IMR-90 (cell line): ENCODE measurements at regions not wholly inside any gene's neighbourhood (a gene's known extent, or its start where the extent isn't known, plus 50 kb on each side); places are given as distances from the start of the nearest gene placed in this dataset.

Experiments
- ATAC-seq: fragments of 200-7000 bp; cut with Tn5 transposase; 2 replicates; pipeline ENCODE4 v1.9.1; 2020; ENCODE audit warnings: low read depth, mild to moderate bottlenecking, moderate library complexity
- BruUV-seq: library from RNA; stranded (reverse); fragments of 400-500 nt; replicated peaks from 2 replicates; lab custom pipeline; 2021; lab: Mats Ljungman, UMichigan
- CTCF ChIA-PET: fragments of 300-600 bp; formaldehyde crosslinking; extraction: SDS; loops from one replicate; lab custom pipeline; 2021; ENCODE audit warnings: antibody characterized with exemption; lab: Yijun Ruan, JAX
- POLR2A ChIA-PET: fragments of 300-600 bp; sonication (Branson Sonifier 250); formaldehyde crosslinking; loops from one replicate; lab custom pipeline; 2022; ENCODE audit warnings: antibody characterized with exemption; ENCODE audit not compliant: unreplicated experiment; lab: Charles Lee
- DNase-seq: peaks from one replicate; pipeline ENCODE4 v3.0.0; 2013
- H2AFZ ChIP-seq: replicated peaks from 2 replicates; pipeline ENCODE3; 2013; ENCODE audit warnings: low read length, mild to moderate bottlenecking; ENCODE audit not compliant: poor library complexity
- H2AK5ac ChIP-seq: 2 replicates; pipeline ENCODE4 v1.6.1; 2013; ENCODE audit warnings: low read depth, low read length, inconsistent platforms
- H2AK9ac ChIP-seq: replicated peaks from 2 replicates; pipeline ENCODE3; 2013; ENCODE audit warnings: mild to moderate bottlenecking, low read depth, low read length, moderate library complexity; ENCODE audit not compliant: poor library complexity
- H2BK120ac ChIP-seq: 2 replicates; pipeline ENCODE4 v1.6.1; 2013; ENCODE audit warnings: low read depth, low read length, inconsistent platforms
- H2BK15ac ChIP-seq: 3 replicates; pipeline ENCODE4 v1.6.1; 2013; ENCODE audit warnings: low read depth, low read length, inconsistent platforms
- H2BK20ac ChIP-seq: 2 replicates; pipeline ENCODE4 v1.6.1; 2013; ENCODE audit warnings: low read depth, mild to moderate bottlenecking, inconsistent platforms, low read length, moderate library complexity
- H2BK5ac ChIP-seq: 2 replicates; pipeline ENCODE4 v1.6.1; 2013; ENCODE audit warnings: mild to moderate bottlenecking, low read depth, low read length, inconsistent platforms; ENCODE audit not compliant: poor library complexity, severe bottlenecking
- H3K14ac ChIP-seq: replicated peaks from 2 replicates; pipeline ENCODE4 v1.6.1; 2013; ENCODE audit warnings: low read depth, low read length, inconsistent platforms
- H3K18ac ChIP-seq: 2 replicates; pipeline ENCODE4 v1.6.1; 2013; ENCODE audit warnings: low read depth, low read length, control low read depth
- H3K23ac ChIP-seq: 2 replicates; pipeline ENCODE4 v1.6.1; 2013; ENCODE audit warnings: low read depth, low read length, inconsistent platforms
- H3K27ac ChIP-seq: 2 replicates; pipeline ENCODE4 v1.5.1; 2013; ENCODE audit warnings: mild to moderate bottlenecking, control low read depth, low read length; ENCODE audit not compliant: insufficient read depth
- H3K27me3 ChIP-seq: 2 replicates; pipeline ENCODE4 v1.6.1; 2013; ENCODE audit warnings: low read length; ENCODE audit not compliant: control insufficient read depth, insufficient read depth
- H3K36me3 ChIP-seq: 2 replicates; pipeline ENCODE4 v1.6.1; 2013; ENCODE audit warnings: low read length, mixed read lengths; ENCODE audit not compliant: control insufficient read depth, insufficient read depth
- H3K4ac ChIP-seq: 2 replicates; pipeline ENCODE4 v1.6.1; 2013; ENCODE audit warnings: low read depth, low read length, inconsistent platforms
- H3K4me1 ChIP-seq: 2 replicates; pipeline ENCODE4 v1.6.1; 2013; ENCODE audit warnings: low read length, mixed read lengths; ENCODE audit not compliant: control insufficient read depth, insufficient read depth
- H3K4me2 ChIP-seq: 2 replicates; pipeline ENCODE4 v1.6.1; 2013; ENCODE audit warnings: low read depth, mild to moderate bottlenecking, control low read depth, low read length, moderate library complexity
- H3K4me3 ChIP-seq: 2 replicates; pipeline ENCODE4 v1.5.1; 2013; ENCODE audit warnings: low read depth, mild to moderate bottlenecking, control low read depth, low read length, moderate library complexity; ENCODE audit not compliant: insufficient read depth
- H3K56ac ChIP-seq: 2 replicates; pipeline ENCODE4 v1.6.1; 2013; ENCODE audit warnings: low read length, inconsistent platforms; ENCODE audit not compliant: insufficient read depth; ENCODE audit errors: extremely low read depth
- H3K79me1 ChIP-seq, 2 experiments: 2 replicates each; pipeline ENCODE4 v1.6.1; 2013; ENCODE audit warnings: low read length in 2 of 2, inconsistent platforms in 1 of 2, low read depth in 1 of 2
- H3K9ac ChIP-seq: 2 replicates; pipeline ENCODE4 v1.6.1; 2013; ENCODE audit warnings: low read depth, low read length, control low read depth
- H3K9me1 ChIP-seq: 2 replicates; pipeline ENCODE4 v1.6.1; 2013; ENCODE audit warnings: low read length, inconsistent platforms; ENCODE audit not compliant: insufficient read depth
- H3K9me3 ChIP-seq: 2 replicates; pipeline ENCODE4 v1.6.1; 2013; ENCODE audit warnings: low read length; ENCODE audit not compliant: control insufficient read depth, insufficient read depth
- H4K20me1 ChIP-seq: 2 replicates; pipeline ENCODE4 v1.6.1; 2013; ENCODE audit warnings: low read length, inconsistent platforms; ENCODE audit not compliant: insufficient read depth
- H4K5ac ChIP-seq: 2 replicates; pipeline ENCODE4 v1.6.1; 2013; ENCODE audit warnings: mild to moderate bottlenecking, low read depth, low read length, control low read depth
- H4K8ac ChIP-seq, 2 experiments: 2 replicates each; pipeline ENCODE4 v1.6.1; 2013; ENCODE audit warnings: low read depth in 2 of 2, low read length in 2 of 2, control low read depth in 1 of 2, inconsistent platforms in 1 of 2
- H4K91ac ChIP-seq: 2 replicates; pipeline ENCODE4 v1.6.1; 2013; ENCODE audit warnings: low read depth, low read length, inconsistent platforms; ENCODE audit not compliant: insufficient read depth
- BHLHE40 ChIP-seq: fragments of 150-350 bp; IDR thresholded peaks from 2 replicates; pipeline ENCODE4 v1.6.1; 2016; ENCODE audit warnings: mild to moderate bottlenecking, low read depth, low read length
- CHD1 ChIP-seq: IDR thresholded peaks from 2 replicates; pipeline ENCODE4 v1.6.1; 2012; ENCODE audit warnings: low read depth, low read length, improper control_type of control experiment
- MAFK ChIP-seq: IDR thresholded peaks from 2 replicates; pipeline ENCODE4 v1.6.1; 2012; ENCODE audit warnings: low read depth, low read length, improper control_type of control experiment
- MAZ ChIP-seq: IDR thresholded peaks from 2 replicates; pipeline ENCODE4 v1.6.1; 2012; ENCODE audit warnings: low read depth, mild to moderate bottlenecking, low read length, improper control_type of control experiment, moderate library complexity, borderline replicate concordance
- NFE2L2 ChIP-seq: fragments of 150-350 bp; IDR thresholded peaks from 2 replicates; pipeline ENCODE4 v1.6.1; 2016; ENCODE audit warnings: low read depth, mild to moderate bottlenecking, low read length
- POLR2A ChIP-seq: IDR thresholded peaks from 2 replicates; pipeline ENCODE4 v1.6.1; 2012; ENCODE audit warnings: mild to moderate bottlenecking, low read depth, low read length
- RFX5 ChIP-seq: IDR thresholded peaks from 2 replicates; pipeline ENCODE4 v1.8.0; 2012; ENCODE audit warnings: low read depth, mild to moderate bottlenecking, low read length, moderate library complexity
- WGBS, 2 experiments: methylation state at CpG; one replicate each; pipeline versions ENCODE4 v1.1.5 to v1.1.7; 2013; ENCODE audit warnings: missing lambda C conversion rate in 2 of 2; ENCODE audit not compliant: insufficient read length in 1 of 2; ENCODE audit errors: extremely low coverage in 2 of 2; 5-methylcytosine and 5-hydroxymethylcytosine counted together
- dilution Hi-C: fragments of 300-500 bp; cut with HindIII; formaldehyde crosslinking; loops from one replicate; pipeline ENCODE4 v1.14.3; 2018; ENCODE audit warnings: low sequenced_read_pairs; ENCODE audit not compliant: unreplicated experiment
- in situ Hi-C: fragments of 300-500 bp; cut with MboI; formaldehyde crosslinking; loops from 3 replicates; pipeline ENCODE4 v1.14.3; 2019; ENCODE audit warnings: low sequenced_read_pairs, inconsistent platforms, mixed read lengths
- intact Hi-C: fragments of 100-400 bp; cut with micrococcal nuclease; formaldehyde crosslinking; loops from 2 replicates; pipeline ENCODE4 v1.10.0; 2022
- TF ChIP-seq, protein P1 (sequence below): conservative IDR thresholded peaks from 2 replicates; pipeline ENCODE4 v1.5.1; 2012; ENCODE audit warnings: mild to moderate bottlenecking, low read depth, low read length, improper control_type of control experiment
- TF ChIP-seq, protein P2 (sequence below): fragments of 150-350 bp; IDR thresholded peaks from 2 replicates; pipeline ENCODE4 v1.6.1; 2016; ENCODE audit warnings: low read depth, mild to moderate bottlenecking, low read length, moderate library complexity, borderline replicate concordance
- TF ChIP-seq, protein P3 (sequence below): fragments of 150-350 bp; IDR thresholded peaks from 2 replicates; pipeline ENCODE4 v1.6.1; 2017; ENCODE audit warnings: mild to moderate bottlenecking, antibody characterized with exemption, low read length, low read depth

DNA sequence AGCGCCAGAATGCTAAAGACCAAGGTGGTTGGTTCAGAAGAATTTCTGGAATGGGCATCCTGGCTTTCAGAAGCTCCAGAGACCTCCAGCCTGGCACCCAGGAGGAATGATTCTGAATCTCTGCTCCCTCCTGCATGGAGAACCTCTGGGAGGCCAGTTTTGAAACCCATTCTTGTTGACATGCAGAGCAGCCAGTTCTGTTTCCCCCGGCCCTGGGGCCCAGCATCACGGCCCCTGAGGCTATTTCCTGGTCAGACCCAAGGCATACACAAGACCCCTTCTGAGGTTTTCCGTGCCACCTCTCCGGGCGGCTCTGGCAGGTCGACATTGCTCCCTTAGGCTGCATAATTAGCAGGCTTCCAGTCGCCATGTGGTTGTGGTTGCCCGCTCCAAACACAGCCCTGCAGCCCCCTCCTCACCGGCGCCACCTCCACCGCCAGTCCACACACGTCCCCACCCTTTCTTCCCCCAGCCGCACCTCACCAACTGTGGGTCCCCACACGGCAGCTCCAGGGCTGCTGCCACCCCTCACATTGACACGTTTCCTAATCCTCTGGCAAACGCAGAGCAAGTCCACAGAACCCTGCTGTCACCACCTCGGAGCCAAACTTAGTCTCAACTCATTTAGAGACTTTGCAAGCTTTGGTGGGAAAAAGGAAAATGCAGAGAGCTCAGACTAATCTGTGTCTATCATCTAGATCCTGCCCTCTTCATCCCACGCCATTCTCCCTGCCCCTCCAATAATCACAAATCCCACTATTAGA, 367.1 kb downstream of the SOX9 start:
- POLR2A ChIA-PET: no interaction called here
- no peak overlapping the region for H3K4ac ChIP-seq
- dilution Hi-C loops (no loop called here), in situ Hi-C loops (no loop called here), intact Hi-C loops (no loop called here)
- H2BK5ac ChIP-seq: no peak overlapping the region
- H4K91ac ChIP-seq: no peak overlapping the region
- H2AK9ac ChIP-seq: no peak overlapping the region
- no peaks in the 10 kb centered on the region for H3K27me3 ChIP-seq
- H2BK20ac ChIP-seq: no peak overlapping the region
- H3K27ac ChIP-seq: no peak overlapping the region
- H3K36me3 ChIP-seq: no peaks in the 10 kb centered on the region
- no TSS peak for BruUV-seq
- no peak overlapping the region for H3K4me3 ChIP-seq
- H3K14ac ChIP-seq: no peak overlapping the region
- peaks cover 3% of the 10 kb centered on the region; the same call in 1 of the 2 replicates for H3K9me1 ChIP-seq
- peaks cover 5% of the 10 kb centered on the region; the same call in 1 of the 2 replicates for H3K4me1 ChIP-seq
- peaks cover 23 to 29% of the 10 kb centered on the region in 2 experiments; a peak in 3 of 4 replicates for H3K79me1 ChIP-seq
- no peak overlapping the region for H2BK15ac ChIP-seq
- WGBS, 2 experiments: 79% methylated on average over 9 of the region's 19 CpGs; no CpG with 5 or more reads in 1 of the 2 experiments
- H3K56ac ChIP-seq: no peak overlapping the region
- peak overlapping the region; percentile 51; the same call in 1 of the 2 replicates for H3K23ac ChIP-seq
- H2BK120ac ChIP-seq: no peak overlapping the region
- H3K4me2 ChIP-seq: no peak overlapping the region
- TF ChIP-seq RFX5: no peak
- no peak for TF ChIP-seq MAFK
- no peak for TF ChIP-seq MAZ
- no peak for TF ChIP-seq CHD1
- TF ChIP-seq, protein P1, sequence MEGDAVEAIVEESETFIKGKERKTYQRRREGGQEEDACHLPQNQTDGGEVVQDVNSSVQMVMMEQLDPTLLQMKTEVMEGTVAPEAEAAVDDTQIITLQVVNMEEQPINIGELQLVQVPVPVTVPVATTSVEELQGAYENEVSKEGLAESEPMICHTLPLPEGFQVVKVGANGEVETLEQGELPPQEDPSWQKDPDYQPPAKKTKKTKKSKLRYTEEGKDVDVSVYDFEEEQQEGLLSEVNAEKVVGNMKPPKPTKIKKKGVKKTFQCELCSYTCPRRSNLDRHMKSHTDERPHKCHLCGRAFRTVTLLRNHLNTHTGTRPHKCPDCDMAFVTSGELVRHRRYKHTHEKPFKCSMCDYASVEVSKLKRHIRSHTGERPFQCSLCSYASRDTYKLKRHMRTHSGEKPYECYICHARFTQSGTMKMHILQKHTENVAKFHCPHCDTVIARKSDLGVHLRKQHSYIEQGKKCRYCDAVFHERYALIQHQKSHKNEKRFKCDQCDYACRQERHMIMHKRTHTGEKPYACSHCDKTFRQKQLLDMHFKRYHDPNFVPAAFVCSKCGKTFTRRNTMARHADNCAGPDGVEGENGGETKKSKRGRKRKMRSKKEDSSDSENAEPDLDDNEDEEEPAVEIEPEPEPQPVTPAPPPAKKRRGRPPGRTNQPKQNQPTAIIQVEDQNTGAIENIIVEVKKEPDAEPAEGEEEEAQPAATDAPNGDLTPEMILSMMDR: no peak
- TF ChIP-seq, protein P2, sequence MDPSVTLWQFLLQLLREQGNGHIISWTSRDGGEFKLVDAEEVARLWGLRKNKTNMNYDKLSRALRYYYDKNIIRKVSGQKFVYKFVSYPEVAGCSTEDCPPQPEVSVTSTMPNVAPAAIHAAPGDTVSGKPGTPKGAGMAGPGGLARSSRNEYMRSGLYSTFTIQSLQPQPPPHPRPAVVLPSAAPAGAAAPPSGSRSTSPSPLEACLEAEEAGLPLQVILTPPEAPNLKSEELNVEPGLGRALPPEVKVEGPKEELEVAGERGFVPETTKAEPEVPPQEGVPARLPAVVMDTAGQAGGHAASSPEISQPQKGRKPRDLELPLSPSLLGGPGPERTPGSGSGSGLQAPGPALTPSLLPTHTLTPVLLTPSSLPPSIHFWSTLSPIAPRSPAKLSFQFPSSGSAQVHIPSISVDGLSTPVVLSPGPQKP: no peak
- no peak for TF ChIP-seq POLR2A
- TF ChIP-seq BHLHE40: no peak
- TF ChIP-seq, protein P3, sequence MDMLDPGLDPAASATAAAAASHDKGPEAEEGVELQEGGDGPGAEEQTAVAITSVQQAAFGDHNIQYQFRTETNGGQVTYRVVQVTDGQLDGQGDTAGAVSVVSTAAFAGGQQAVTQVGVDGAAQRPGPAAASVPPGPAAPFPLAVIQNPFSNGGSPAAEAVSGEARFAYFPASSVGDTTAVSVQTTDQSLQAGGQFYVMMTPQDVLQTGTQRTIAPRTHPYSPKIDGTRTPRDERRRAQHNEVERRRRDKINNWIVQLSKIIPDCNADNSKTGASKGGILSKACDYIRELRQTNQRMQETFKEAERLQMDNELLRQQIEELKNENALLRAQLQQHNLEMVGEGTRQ: no peak
- TF ChIP-seq NFE2L2: no peak
- DNase-seq: no peak
- no peaks in the 10 kb centered on the region; the same call in 1 of the 2 replicates for H3K9me3 ChIP-seq
- H4K20me1 ChIP-seq: peaks cover 4% of the 10 kb centered on the region; the same call in 1 of the 2 replicates
- H2AFZ ChIP-seq: peak overlapping the region; percentile 52
- CTCF ChIA-PET: interaction anchor here (0.6 to 0.7 kb wide), 2 partner anchors 8 to 36 kb away, joined by 3 read pairs; no protein-coding TSS in a partner anchor
- H4K5ac ChIP-seq: no peak overlapping the region
- no peak overlapping the region for H3K18ac ChIP-seq
- no peak for ATAC-seq
- no peak overlapping the region for H2AK5ac ChIP-seq
- no peak overlapping the region for H4K8ac ChIP-seq
- H3K9ac ChIP-seq: no peak overlapping the region
